DND-41 (cell line): ENCODE measurements at regions not wholly inside any gene's neighbourhood (a gene's known extent, or its start where the extent isn't known, plus 50 kb on each side); places are given as distances from the start of the nearest gene placed in this dataset.

ENCODE experiments used
- ATAC-seq: fragments of 200-7000 bp; cut with Tn5 transposase; 3 replicates; pipeline ENCODE4 v1.9.1; 2021; ENCODE audit warnings: low read depth; ENCODE audit not compliant: insufficient read depth
- DNase-seq: peaks from one replicate; pipeline ENCODE4 v3.0.0-alpha.2; 2020
- H2AFZ ChIP-seq: 2 replicates; pipeline ENCODE4 v1.6.0; 2012; ENCODE audit warnings: low read depth, low read length
- H3K27ac ChIP-seq: 2 replicates; pipeline ENCODE4 v1.5.1; 2012; ENCODE audit warnings: low read length, inconsistent platforms
- H3K27me3 ChIP-seq: fragments of 200-600 bp; sonication (generic); 2 replicates; pipeline ENCODE4 v1.6.0; 2012; ENCODE audit warnings: low read length, mild to moderate bottlenecking, inconsistent platforms; ENCODE audit not compliant: insufficient read depth, poor library complexity
- H3K36me3 ChIP-seq: 2 replicates; pipeline ENCODE4 v1.5.1; 2012; ENCODE audit warnings: low read length, inconsistent platforms; ENCODE audit not compliant: insufficient read depth
- H3K4me1 ChIP-seq: 2 replicates; pipeline ENCODE4 v1.5.1; 2012; ENCODE audit warnings: mild to moderate bottlenecking, low read length; ENCODE audit not compliant: insufficient read depth
- H3K4me2 ChIP-seq: 2 replicates; pipeline ENCODE4 v1.6.0; 2012; ENCODE audit warnings: mild to moderate bottlenecking, moderate library complexity, low read length, inconsistent platforms; ENCODE audit not compliant: insufficient read depth
- H3K4me3 ChIP-seq, 2 experiments: fragments of 200-600 bp in 1 of 2; shearing (Covaris generic) in 1 of 2; 2 replicates each; pipeline ENCODE4 v1.5.1; 2012 to 2016; ENCODE audit warnings: inconsistent platforms in 2 of 2, low read length in 2 of 2, mild to moderate bottlenecking in 2 of 2, low read depth in 1 of 2, moderate library complexity in 1 of 2
- H3K79me2 ChIP-seq: 2 replicates; pipeline ENCODE4 v1.6.0; 2012; ENCODE audit warnings: low read length, inconsistent platforms; ENCODE audit not compliant: insufficient read depth
- H3K9ac ChIP-seq: 2 replicates; pipeline ENCODE4 v1.6.0; 2012; ENCODE audit warnings: low read depth, mild to moderate bottlenecking, inconsistent platforms, low read length, moderate library complexity
- H3K9me3 ChIP-seq: 2 replicates; pipeline ENCODE4 v1.5.1; 2012; ENCODE audit warnings: low read length, moderate library complexity, mild to moderate bottlenecking, inconsistent platforms; ENCODE audit not compliant: insufficient read depth, severe bottlenecking
- H4K20me1 ChIP-seq: 2 replicates; pipeline ENCODE4 v1.6.0; 2012; ENCODE audit warnings: low read length; ENCODE audit not compliant: insufficient read depth
- CTCF ChIP-seq: IDR thresholded peaks from 2 replicates; pipeline ENCODE4 v1.5.1; 2012; ENCODE audit warnings: borderline replicate concordance, low read length, moderate library complexity, mild to moderate bottlenecking; ENCODE audit not compliant: poor library complexity, severe bottlenecking; ENCODE audit errors: extremely low read depth
- EZH2 ChIP-seq: IDR thresholded peaks from 3 replicates; pipeline ENCODE4 v1.6.1; 2012; ENCODE audit warnings: borderline replicate concordance, low read depth, mild to moderate bottlenecking, moderate library complexity, low read length, inconsistent platforms; ENCODE audit not compliant: severe bottlenecking

GRCh38 chr7:15012135-15012534 is 109.6 kb upstream of the DGKB start:
- Histone ChIP-seq H3K79me2 (no peaks in the 10 kb centered on the region), H3K9ac (no peak overlapping the region), H3K27ac (no peak overlapping the region), H3K36me3 (no peaks in the 10 kb centered on the region), H3K27me3 (no peaks in the 10 kb centered on the region), H3K4me3 (no peak overlapping the region), H2AFZ (no peak overlapping the region), H4K20me1 (no peaks in the 10 kb centered on the region), H3K4me1 (no peaks in the 10 kb centered on the region), H3K4me2 (no peak overlapping the region), H3K9me3 (no peaks in the 10 kb centered on the region)
- no peak for ATAC-seq
- DNase-seq = no peak
- no peak for TF ChIP-seq EZH2
- no peak for TF ChIP-seq CTCF

- Histone ChIP-seq H3K36me3 (no peaks in the 10 kb centered on the region), H2AFZ (no peak overlapping the region), H3K27ac (no peak overlapping the region), H3K4me1 (no peaks in the 10 kb centered on the region), H4K20me1 (no peaks in the 10 kb centered on the region), H3K9me3 (no peaks in the 10 kb centered on the region), H3K4me2 (no peak overlapping the region), H3K27me3 (no peaks in the 10 kb centered on the region), H3K9ac (no peak overlapping the region), H3K4me3 (no peak overlapping the region), H3K79me2 (no peaks in the 10 kb centered on the region)
- TF ChIP-seq EZH2 (no peak), CTCF (no peak)
- DNase-seq = no peak
- no peak for ATAC-seq
Measured at GRCh38 chr7:15011289-15011688, 108.7 kb upstream of the DGKB start.

- no peak overlapping the region for H3K27ac ChIP-seq
- no peak overlapping the region for H3K4me3 ChIP-seq
- H3K4me1 ChIP-seq = no peaks in the 10 kb centered on the region
- no peak for DNase-seq
- no peak for ATAC-seq
- no peaks in the 10 kb centered on the region for H3K36me3 ChIP-seq
- no peaks in the 10 kb centered on the region for H3K9me3 ChIP-seq
- no peaks in the 10 kb centered on the region for H3K79me2 ChIP-seq
- no peak overlapping the region for H2AFZ ChIP-seq
- H3K4me2 ChIP-seq = no peak overlapping the region
- H4K20me1 ChIP-seq = no peaks in the 10 kb centered on the region
- H3K9ac ChIP-seq = no peak overlapping the region
- TF ChIP-seq EZH2 (no peak), CTCF (no peak)
- no peaks in the 10 kb centered on the region for H3K27me3 ChIP-seq
Measured at GRCh38 chr7:15007507-15007906, 105.0 kb upstream of the DGKB start.

- no peaks in the 10 kb centered on the region for H3K9me3 ChIP-seq
- no peak for DNase-seq
- no peak overlapping the region for H3K4me3 ChIP-seq
- ATAC-seq = no peak
- no peaks in the 10 kb centered on the region for H3K4me1 ChIP-seq
- no peaks in the 10 kb centered on the region for H3K36me3 ChIP-seq
- no peak overlapping the region for H3K27ac ChIP-seq
- H3K9ac ChIP-seq = no peak overlapping the region
- H2AFZ ChIP-seq = no peak overlapping the region
- H3K27me3 ChIP-seq = no peaks in the 10 kb centered on the region
- TF ChIP-seq CTCF (no peak), EZH2 (no peak)
- no peaks in the 10 kb centered on the region for H3K79me2 ChIP-seq
- no peak overlapping the region for H3K4me2 ChIP-seq
- no peaks in the 10 kb centered on the region for H4K20me1 ChIP-seq
Measured at GRCh38 chr7:15005672-15006071, 103.1 kb upstream of the DGKB start.
